ENCODE measurements at regions not wholly inside any gene's neighbourhood (a gene's known extent, or its start where the extent isn't known, plus 50 kb on each side); places are given as distances from the start of the nearest gene placed in this dataset.

GRCh38 chr2:194260185-194260584, 1396.8 kb upstream of the SLC39A10 start:
- no peak for TF ChIP-seq TCF12 (IDR thresholded peaks at IDR 0.05; ENCODE audit: low read depth)
- no peak for TF ChIP-seq MAX (IDR thresholded peaks at IDR 0.05)
- TF ChIP-seq CEBPB (IDR thresholded peaks at IDR 0.05) = no peak
- TF ChIP-seq REST (IDR thresholded peaks at IDR 0.05; ENCODE audit: low read depth) = no peak
- no peak for TF ChIP-seq YY1 (IDR thresholded peaks at IDR 0.05; ENCODE audit: low read depth)
- TF ChIP-seq EP300 (IDR thresholded peaks at IDR 0.05; ENCODE audit: borderline replicate concordance) = no peak
- no peak for TF ChIP-seq TEAD4 (IDR thresholded peaks at IDR 0.05)
- TF ChIP-seq EGR1 (IDR thresholded peaks at IDR 0.05) = no peak
- TF ChIP-seq USF1 (IDR thresholded peaks at IDR 0.05) = no peak
- no peak for TF ChIP-seq RAD21 (IDR thresholded peaks at IDR 0.05; ENCODE audit: low read depth)
- no peak for TF ChIP-seq NFIC (IDR thresholded peaks at IDR 0.05)
